ENCODE measurements at regions not wholly inside any gene's neighbourhood (a gene's known extent, or its start where the extent isn't known, plus 50 kb on each side); places are given as distances from the start of the nearest gene placed in this dataset.

DNA sequence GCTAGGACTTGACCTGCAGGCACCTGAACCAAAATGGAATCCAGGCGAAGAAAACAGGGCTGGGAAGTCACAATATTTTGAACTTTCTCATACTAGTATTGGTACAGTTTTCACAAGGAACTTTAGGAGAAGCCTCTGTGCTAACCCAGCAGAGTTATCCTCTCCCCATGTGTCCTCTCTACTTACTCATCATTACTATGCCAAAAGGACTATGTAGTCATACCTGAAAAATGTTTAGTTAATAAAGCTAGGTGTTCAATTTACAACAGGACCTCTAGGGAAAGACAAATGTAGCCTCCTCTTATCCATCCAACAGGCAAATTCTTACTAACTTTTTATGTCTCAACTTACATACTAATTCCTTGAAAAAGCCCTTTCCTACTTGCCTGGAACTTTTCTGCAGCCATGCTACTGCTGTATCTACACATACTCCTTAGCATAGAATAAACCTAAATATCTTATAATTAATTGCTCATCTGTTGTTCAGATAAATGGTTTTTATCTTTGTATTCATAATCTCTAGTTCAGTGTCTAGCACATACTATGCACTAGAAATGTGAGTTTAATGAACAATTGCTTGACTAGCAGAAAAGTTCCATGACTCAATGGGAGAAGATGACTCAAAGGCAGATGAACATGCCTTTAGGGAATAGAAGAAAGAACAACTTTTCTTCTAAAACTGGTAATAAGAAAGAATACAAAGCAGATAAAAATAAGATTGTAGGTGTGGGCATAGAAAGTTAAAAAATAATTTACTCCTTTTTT lies 215.5 kb upstream of the VEGFC start (continued):
- TF ChIP-seq, protein P1, sequence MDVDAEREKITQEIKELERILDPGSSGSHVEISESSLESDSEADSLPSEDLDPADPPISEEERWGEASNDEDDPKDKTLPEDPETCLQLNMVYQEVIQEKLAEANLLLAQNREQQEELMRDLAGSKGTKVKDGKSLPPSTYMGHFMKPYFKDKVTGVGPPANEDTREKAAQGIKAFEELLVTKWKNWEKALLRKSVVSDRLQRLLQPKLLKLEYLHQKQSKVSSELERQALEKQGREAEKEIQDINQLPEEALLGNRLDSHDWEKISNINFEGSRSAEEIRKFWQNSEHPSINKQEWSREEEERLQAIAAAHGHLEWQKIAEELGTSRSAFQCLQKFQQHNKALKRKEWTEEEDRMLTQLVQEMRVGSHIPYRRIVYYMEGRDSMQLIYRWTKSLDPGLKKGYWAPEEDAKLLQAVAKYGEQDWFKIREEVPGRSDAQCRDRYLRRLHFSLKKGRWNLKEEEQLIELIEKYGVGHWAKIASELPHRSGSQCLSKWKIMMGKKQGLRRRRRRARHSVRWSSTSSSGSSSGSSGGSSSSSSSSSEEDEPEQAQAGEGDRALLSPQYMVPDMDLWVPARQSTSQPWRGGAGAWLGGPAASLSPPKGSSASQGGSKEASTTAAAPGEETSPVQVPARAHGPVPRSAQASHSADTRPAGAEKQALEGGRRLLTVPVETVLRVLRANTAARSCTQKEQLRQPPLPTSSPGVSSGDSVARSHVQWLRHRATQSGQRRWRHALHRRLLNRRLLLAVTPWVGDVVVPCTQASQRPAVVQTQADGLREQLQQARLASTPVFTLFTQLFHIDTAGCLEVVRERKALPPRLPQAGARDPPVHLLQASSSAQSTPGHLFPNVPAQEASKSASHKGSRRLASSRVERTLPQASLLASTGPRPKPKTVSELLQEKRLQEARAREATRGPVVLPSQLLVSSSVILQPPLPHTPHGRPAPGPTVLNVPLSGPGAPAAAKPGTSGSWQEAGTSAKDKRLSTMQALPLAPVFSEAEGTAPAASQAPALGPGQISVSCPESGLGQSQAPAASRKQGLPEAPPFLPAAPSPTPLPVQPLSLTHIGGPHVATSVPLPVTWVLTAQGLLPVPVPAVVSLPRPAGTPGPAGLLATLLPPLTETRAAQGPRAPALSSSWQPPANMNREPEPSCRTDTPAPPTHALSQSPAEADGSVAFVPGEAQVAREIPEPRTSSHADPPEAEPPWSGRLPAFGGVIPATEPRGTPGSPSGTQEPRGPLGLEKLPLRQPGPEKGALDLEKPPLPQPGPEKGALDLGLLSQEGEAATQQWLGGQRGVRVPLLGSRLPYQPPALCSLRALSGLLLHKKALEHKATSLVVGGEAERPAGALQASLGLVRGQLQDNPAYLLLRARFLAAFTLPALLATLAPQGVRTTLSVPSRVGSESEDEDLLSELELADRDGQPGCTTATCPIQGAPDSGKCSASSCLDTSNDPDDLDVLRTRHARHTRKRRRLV (CRISPR knock-in tag; IDR thresholded peaks at IDR 0.05): no peak
- no peak for TF ChIP-seq ZNF777 (CRISPR knock-in tag; IDR thresholded peaks at IDR 0.05)
- TF ChIP-seq IRF2 (CRISPR knock-in tag; IDR thresholded peaks at IDR 0.05): no peak
- no peak for TF ChIP-seq SALL2 (CRISPR knock-in tag; IDR thresholded peaks at IDR 0.05)
- no peak for TF ChIP-seq HOXA5 (CRISPR knock-in tag; IDR thresholded peaks at IDR 0.05)

DNA sequence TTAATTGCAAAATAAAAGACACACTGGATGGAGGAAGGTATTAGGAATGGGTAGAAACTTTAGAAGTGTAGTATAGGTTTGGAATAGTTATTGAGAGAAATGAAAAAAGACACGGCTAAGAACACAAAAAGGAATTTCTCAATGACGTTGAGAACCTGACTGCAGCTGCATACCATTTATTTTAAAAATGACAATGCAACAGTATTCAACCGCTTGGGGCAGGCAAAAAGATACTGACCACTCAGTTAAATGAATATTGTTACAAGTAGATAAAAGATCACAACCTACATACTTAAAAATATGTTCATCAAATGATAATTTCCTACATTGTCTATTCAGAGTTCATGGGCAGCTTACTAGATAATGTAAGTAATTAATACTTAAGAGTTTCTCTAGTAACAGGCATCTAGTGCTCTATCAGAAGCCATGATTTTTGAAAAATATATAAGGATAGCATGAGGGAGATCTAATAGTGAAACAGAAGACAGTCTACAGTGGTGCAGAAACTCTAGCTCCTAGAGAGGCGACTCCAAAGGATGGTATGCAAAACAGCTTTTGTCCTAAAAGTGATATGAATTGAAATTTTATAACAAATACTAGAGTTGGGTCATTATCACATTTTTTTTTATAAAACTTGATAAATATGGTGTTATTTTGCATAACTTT lies 216.2 kb upstream of the VEGFC start:
- CTCF ChIA-PET (ENCODE audit: low intra/inter-chr PET ratio, low total read pairs): no interaction called here
- H3K4me1 ChIP-seq (ENCODE audit: insufficient read depth, low read length): no peaks in the 10 kb centered on the region
- TF ChIP-seq HDAC1 (CRISPR knock-in tag; IDR thresholded peaks at IDR 0.05): no peak
- no peak for TF ChIP-seq ZNF33A (CRISPR knock-in tag; IDR thresholded peaks at IDR 0.05; ENCODE audit: borderline replicate concordance)
- no peak for TF ChIP-seq MXI1 (IDR thresholded peaks at IDR 0.05; ENCODE audit: borderline replicate concordance, low read depth, low read length)
- TF ChIP-seq ZNF567 (CRISPR knock-in tag; IDR thresholded peaks at IDR 0.05; ENCODE audit: borderline replicate concordance): no peak
- TF ChIP-seq, protein P2, sequence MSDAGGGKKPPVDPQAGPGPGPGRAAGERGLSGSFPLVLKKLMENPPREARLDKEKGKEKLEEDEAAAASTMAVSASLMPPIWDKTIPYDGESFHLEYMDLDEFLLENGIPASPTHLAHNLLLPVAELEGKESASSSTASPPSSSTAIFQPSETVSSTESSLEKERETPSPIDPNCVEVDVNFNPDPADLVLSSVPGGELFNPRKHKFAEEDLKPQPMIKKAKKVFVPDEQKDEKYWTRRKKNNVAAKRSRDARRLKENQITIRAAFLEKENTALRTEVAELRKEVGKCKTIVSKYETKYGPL (CRISPR knock-in tag; IDR thresholded peaks at IDR 0.05): no peak
- no peak for TF ChIP-seq ZKSCAN1 (IDR thresholded peaks at IDR 0.05; ENCODE audit: low read length)
- TF ChIP-seq, protein P3, sequence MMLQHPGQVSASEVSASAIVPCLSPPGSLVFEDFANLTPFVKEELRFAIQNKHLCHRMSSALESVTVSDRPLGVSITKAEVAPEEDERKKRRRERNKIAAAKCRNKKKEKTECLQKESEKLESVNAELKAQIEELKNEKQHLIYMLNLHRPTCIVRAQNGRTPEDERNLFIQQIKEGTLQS (CRISPR knock-in tag; IDR thresholded peaks at IDR 0.05): no peak
- no peak for TF ChIP-seq ZNF790 (CRISPR knock-in tag; IDR thresholded peaks at IDR 0.05; ENCODE audit: borderline replicate concordance)
- no peak for TF ChIP-seq PRMT3 (CRISPR knock-in tag; IDR thresholded peaks at IDR 0.05; ENCODE audit: borderline replicate concordance, low read depth)
- no peak for TF ChIP-seq FLYWCH1 (CRISPR knock-in tag; IDR thresholded peaks at IDR 0.05)
- no peaks in the 10 kb centered on the region for H3K79me2 ChIP-seq (ENCODE audit: insufficient read depth, low read length)
- H2AFZ ChIP-seq (ENCODE audit: low read length): no peak overlapping the region
- no peak for DNase-seq (ENCODE audit: low spot score)
- ATAC-seq: no peak
- peaks cover 11% of the 10 kb centered on the region for H3K9me3 ChIP-seq (ENCODE audit: low read length)
- intact Hi-C loops (cut with micrococcal nuclease; ENCODE audit: unreplicated experiment): no loop called here
- no peak overlapping the region for H3K27ac ChIP-seq (ENCODE audit: extremely low read length, insufficient read depth, low read length)
- H3K27me3 ChIP-seq (ENCODE audit: control insufficient read depth in 1 of 2, insufficient read depth in 2 of 2, low read length in 2 of 2): no peaks in the 10 kb centered on the region
- WGBS (ENCODE audit: low lambda C conversion rate): under 1% methylated on average over 4 of the region's 4 CpGs
- in situ Hi-C loops (cut with HindIII; ENCODE audit: extremely low pct_ligation_motif_present, low pct_unique_long_range_greater_than_20kb): no loop called here
- no peak for FAIRE-seq
- H3K4me3 ChIP-seq (replicated peaks in 1 of 3; ENCODE audit: insufficient read depth in 1 of 3, low read depth in 2 of 3, low read length in 3 of 3): no peak overlapping the region
- no TSS peak for BruUV-seq (replicated peaks)
- no peak overlapping the region for H3K9ac ChIP-seq (ENCODE audit: insufficient read depth, low read depth, low read length)
- no peaks in the 10 kb centered on the region for H3K36me3 ChIP-seq (replicated peaks in 1 of 2; ENCODE audit: control insufficient read depth in 1 of 2, insufficient read depth in 2 of 2, low read length in 2 of 2)
- POLR2A ChIA-PET: no interaction called here
- no peak overlapping the region for H3K4me2 ChIP-seq (ENCODE audit: low read depth, low read length)
- no peaks in the 10 kb centered on the region for H4K20me1 ChIP-seq (ENCODE audit: insufficient read depth, low read length)
